H1 (cell line): ENCODE measurements at regions not wholly inside any gene's neighbourhood (a gene's known extent, or its start where the extent isn't known, plus 50 kb on each side); places are given as distances from the start of the nearest gene placed in this dataset.

Experiments used
- CTCF ChIA-PET: fragments of 300-600 bp; sonication (Branson Sonifier 250); formaldehyde crosslinking; loops from one replicate; lab custom pipeline; 2021; ENCODE audit not compliant: partially characterized antibody; lab: Charles Lee
- POLR2A ChIA-PET: fragments of 300-600 bp; sonication (Branson Sonifier 250); formaldehyde crosslinking; loops from one replicate; lab custom pipeline; 2021; ENCODE audit warnings: inconsistent platforms; ENCODE audit not compliant: partially characterized antibody; lab: Charles Lee
- DNase-seq, 2 experiments: peaks; one replicate each; pipeline versions ENCODE4 v3.0.0 to v3.0.0-alpha.2; 2010 to 2022; ENCODE audit warnings: low spot score in 2 of 2, low read depth in 1 of 2, mixed read lengths in 1 of 2
- FAIRE-seq: peaks from 2 replicates; lab custom pipeline; 2011; peaks lifted over from hg19 to GRCh38; lab: Jason Lieb, UNC
- H2AFZ ChIP-seq: 2 replicates; pipeline ENCODE4 v1.8.1; 2012; ENCODE audit warnings: low read length, inconsistent platforms
- H2AK5ac ChIP-seq: 2 replicates; pipeline ENCODE4 v1.6.1; 2013; ENCODE audit warnings: low read depth, low read length
- H2BK120ac ChIP-seq: replicated peaks from 2 replicates; pipeline ENCODE3; 2013; ENCODE audit warnings: low read depth, low read length, inconsistent platforms
- H2BK12ac ChIP-seq: 2 replicates; pipeline ENCODE4 v1.6.1; 2013; ENCODE audit warnings: low read depth, low read length
- H2BK15ac ChIP-seq: 2 replicates; pipeline ENCODE4 v1.6.1; 2013; ENCODE audit warnings: low read length
- H2BK20ac ChIP-seq: 2 replicates; pipeline ENCODE4 v1.6.1; 2013; ENCODE audit warnings: low read length
- H2BK5ac ChIP-seq: 2 replicates; pipeline ENCODE4 v1.6.1; 2013; ENCODE audit warnings: low read depth, low read length
- H3K14ac ChIP-seq: 2 replicates; pipeline ENCODE4 v1.6.1; 2013; ENCODE audit warnings: inconsistent platforms; ENCODE audit not compliant: insufficient read length
- H3K18ac ChIP-seq: 2 replicates; pipeline ENCODE4 v1.6.1; 2013; ENCODE audit warnings: low read length; ENCODE audit errors: extremely low read depth
- H3K23ac ChIP-seq: 2 replicates; pipeline ENCODE4 v1.6.1; 2013; ENCODE audit warnings: inconsistent platforms; ENCODE audit not compliant: insufficient read length
- H3K23me2 ChIP-seq: 2 replicates; pipeline ENCODE4 v1.6.1; 2013; ENCODE audit warnings: low read depth, low read length
- H3K27ac ChIP-seq: 2 replicates; pipeline ENCODE4 v1.6.1; 2011; ENCODE audit warnings: low read depth, low read length, inconsistent platforms
- H3K27me3 ChIP-seq, 4 experiments: replicated peaks in 1 of 4; 1 replicate in 1 of 4; 2 replicates in 3 of 4; pipeline versions ENCODE4 v1.6.1 to v1.8.1; 2011 to 2013; ENCODE audit warnings: low read length in 3 of 4, mild to moderate bottlenecking in 3 of 4, inconsistent platforms in 2 of 4, mixed read lengths in 2 of 4, moderate library complexity in 1 of 4; ENCODE audit not compliant: control insufficient read depth in 3 of 4, insufficient read depth in 3 of 4; ENCODE audit errors: extremely low read depth in 1 of 4
- H3K36me3 ChIP-seq, 4 experiments: 2 replicates each; pipeline versions ENCODE4 v1.6.1 to v1.8.1; 2011 to 2013; ENCODE audit warnings: mild to moderate bottlenecking in 4 of 4, low read length in 3 of 4, moderate library complexity in 2 of 4, control low read depth in 1 of 4, inconsistent platforms in 1 of 4; ENCODE audit not compliant: insufficient read depth in 4 of 4, control insufficient read depth in 2 of 4
- H3K4ac ChIP-seq: replicated peaks from 2 replicates; pipeline ENCODE3; 2013; ENCODE audit warnings: low read length, low read depth, mixed read lengths, inconsistent platforms; ENCODE audit not compliant: insufficient read length
- H3K4me1 ChIP-seq, 4 experiments: replicated peaks in 1 of 4; 1 replicate in 1 of 4; 2 replicates in 3 of 4; pipeline versions ENCODE4 v1.6.1 to v1.8.1; 2011 to 2013; ENCODE audit warnings: low read length in 3 of 4, inconsistent platforms in 2 of 4, mixed read lengths in 1 of 4; ENCODE audit not compliant: insufficient read depth in 4 of 4, control insufficient read depth in 3 of 4
- H3K4me2 ChIP-seq, 2 experiments: 2 replicates each; pipeline versions ENCODE4 v1.6.1 to v1.8.1; 2011 to 2013; ENCODE audit warnings: low read depth in 2 of 2, low read length in 2 of 2, control low read depth in 1 of 2, inconsistent platforms in 1 of 2, mild to moderate bottlenecking in 1 of 2; ENCODE audit not compliant: insufficient read depth in 1 of 2
- H3K4me3 ChIP-seq, 4 experiments: fragments of 200-600, 300-600 bp in 1 of 4; sonication (generic), shearing (Covaris generic), sonication (Bioruptor Twin) in 1 of 4; 2 replicates each; pipeline versions ENCODE4 v1.5.1 to v1.8.1; 2011 to 2016; ENCODE audit warnings: low read length in 4 of 4, low read depth in 3 of 4, control low read depth in 2 of 4, inconsistent platforms in 2 of 4, mild to moderate bottlenecking in 2 of 4, mixed read lengths in 1 of 4, moderate library complexity in 1 of 4; ENCODE audit not compliant: insufficient read depth in 2 of 4; ENCODE audit errors: extremely low read depth in 1 of 4
- H3K56ac ChIP-seq: replicated peaks from 2 replicates; pipeline ENCODE3; 2013; ENCODE audit warnings: low read depth, mild to moderate bottlenecking, mixed read lengths, low read length, inconsistent platforms; ENCODE audit not compliant: insufficient read length
- H3K79me1 ChIP-seq: 2 replicates; pipeline ENCODE4 v1.6.1; 2013; ENCODE audit warnings: low read depth, low read length, control low read depth
- H3K79me2 ChIP-seq, 2 experiments: 2 replicates each; pipeline versions ENCODE4 v1.6.1 to v1.8.1; 2012 to 2013; ENCODE audit warnings: low read length in 2 of 2, mild to moderate bottlenecking in 2 of 2, inconsistent platforms in 1 of 2; ENCODE audit not compliant: insufficient read depth in 2 of 2, control insufficient read depth in 1 of 2
- H3K9ac ChIP-seq, 4 experiments: replicated peaks in 1 of 4; 1 replicate in 1 of 4; 2 replicates in 3 of 4; pipeline versions ENCODE4 v1.6.1 to v1.8.1; 2011 to 2013; ENCODE audit warnings: low read depth in 3 of 4, low read length in 3 of 4, control low read depth in 2 of 4, mild to moderate bottlenecking in 2 of 4, moderate library complexity in 2 of 4, inconsistent platforms in 1 of 4; ENCODE audit errors: extremely low read depth in 1 of 4
- H3K9me3 ChIP-seq, 2 experiments: 2 replicates each; pipeline versions ENCODE4 v1.6.1 to v1.8.1; 2012 to 2013; ENCODE audit warnings: mild to moderate bottlenecking in 2 of 2, moderate library complexity in 2 of 2, control low read depth in 1 of 2, inconsistent platforms in 1 of 2, low read depth in 1 of 2, low read length in 1 of 2, mixed read lengths in 1 of 2; ENCODE audit not compliant: insufficient read depth in 2 of 2
- H4K20me1 ChIP-seq, 2 experiments: replicated peaks in 1 of 2; 2 replicates each; pipeline versions ENCODE3 to v1.8.1; 2011 to 2013; ENCODE audit warnings: inconsistent platforms in 2 of 2, low read length in 2 of 2, mild to moderate bottlenecking in 1 of 2; ENCODE audit not compliant: insufficient read depth in 2 of 2, control insufficient read depth in 1 of 2
- H4K5ac ChIP-seq: 2 replicates; pipeline ENCODE4 v1.6.1; 2013; ENCODE audit warnings: low read length, low read depth, mixed read lengths, inconsistent platforms; ENCODE audit not compliant: insufficient read length
- H4K8ac ChIP-seq: 2 replicates; pipeline ENCODE4 v1.8.0; 2013; ENCODE audit warnings: mild to moderate bottlenecking, moderate library complexity, low read length, inconsistent platforms; ENCODE audit not compliant: insufficient read depth; ENCODE audit errors: extremely low read depth
- H4K91ac ChIP-seq: replicated peaks from 2 replicates; pipeline ENCODE3; 2013; ENCODE audit warnings: low read length, mixed read lengths, inconsistent platforms; ENCODE audit not compliant: insufficient read length
- ASH2L ChIP-seq: fragments of 200-600, 300-600 bp; sonication (generic); IDR thresholded peaks from one replicate; pipeline ENCODE4 v1.7.1; 2017; ENCODE audit warnings: low read length
- ATF2 ChIP-seq: IDR thresholded peaks from 2 replicates; pipeline ENCODE4 v1.6.1; 2012; ENCODE audit warnings: low read length, inconsistent platforms
- CBX5 ChIP-seq: fragments of 300-800, 300-1000 bp; sonication (generic); IDR thresholded peaks from 2 replicates; pipeline ENCODE4 v1.7.1; 2016; ENCODE audit warnings: antibody characterized with exemption, low read length, low read depth
- CBX8 ChIP-seq: fragments of 300-800, 300-1000 bp; sonication (generic); IDR thresholded peaks from 2 replicates; pipeline ENCODE4 v1.7.1; 2016; ENCODE audit warnings: low read depth, low read length, borderline replicate concordance
- GTF2F1 ChIP-seq: IDR thresholded peaks from 2 replicates; pipeline ENCODE4 v1.6.1; 2012; ENCODE audit warnings: low read depth, low read length, improper control_type of control experiment, borderline replicate concordance
- JUN ChIP-seq: IDR thresholded peaks from 2 replicates; pipeline ENCODE4 v1.6.1; 2011; ENCODE audit warnings: low read depth, mild to moderate bottlenecking, improper control_type of control experiment, low read length
- KDM1A ChIP-seq: fragments of 200-600, 300-600 bp; sonication (generic); IDR thresholded peaks from 2 replicates; pipeline ENCODE4 v1.7.1; 2016; ENCODE audit warnings: mild to moderate bottlenecking, low read length, borderline replicate concordance
- SIRT6 ChIP-seq: IDR thresholded peaks from one replicate; pipeline ENCODE4 v1.7.1; 2012; ENCODE audit warnings: low read length, inconsistent platforms
- TCF12 ChIP-seq: IDR thresholded peaks from 2 replicates; pipeline ENCODE4 v1.6.1; 2011; ENCODE audit warnings: low read depth, mild to moderate bottlenecking, low read length
- TEAD4 ChIP-seq: IDR thresholded peaks from 2 replicates; pipeline ENCODE4 v1.6.1; 2012; ENCODE audit warnings: low read depth, low read length, inconsistent platforms, mixed read lengths
- WGBS, 2 experiments: shearing (Covaris generic) in 1 of 2; methylation state at CpG; one replicate each; pipeline versions ENCODE4 v1.1.6 to v1.1.7; 2013 to 2015; ENCODE audit warnings: low lambda C conversion rate in 2 of 2, mixed read lengths in 2 of 2, inconsistent platforms in 1 of 2, low coverage in 1 of 2, missing lambda C conversion rate in 1 of 2; ENCODE audit not compliant: insufficient replicate concordance in 2 of 2, insufficient coverage in 1 of 2, insufficient read length in 1 of 2; ENCODE audit errors: extremely low coverage in 1 of 2, missing lambda C conversion rate in 1 of 2; 5-methylcytosine and 5-hydroxymethylcytosine counted together

GRCh38 chr2:7694076-7694985, 777.1 kb downstream of the RNF144A start:
- H2BK12ac ChIP-seq: no peak overlapping the region; the same call in 1 of the 2 replicates
- no peak overlapping the region for H3K56ac ChIP-seq
- H3K4me1 ChIP-seq: no peaks in the 10 kb centered on the region; a peak in 1 of 7 replicates
- H3K14ac ChIP-seq: no peak overlapping the region
- ChIA-PET POLR2A (interaction anchor here (0.6 kb wide), 1 partner anchor 131 kb away, joined by 3 read pairs; no protein-coding TSS in a partner anchor), CTCF (interaction anchor here (1.0 to 1.9 kb wide), 4 partner anchors 20 to 159 kb away, joined by 3 to 9 read pairs (median 3); no protein-coding TSS in a partner anchor)
- H3K18ac ChIP-seq: no peak overlapping the region
- DNase-seq (no peak), FAIRE-seq (no peak)
- H3K23me2 ChIP-seq: no peaks in the 10 kb centered on the region; the same call in 1 of the 2 replicates
- peak overlapping the region; percentile 48; the same call in 1 of the 2 replicates for H2BK15ac ChIP-seq
- H3K23ac ChIP-seq: no peak overlapping the region
- no peaks in the 10 kb centered on the region for H3K79me1 ChIP-seq
- no peak overlapping the region for H2AK5ac ChIP-seq
- H2BK5ac ChIP-seq: no peak overlapping the region
- 86% methylated on average over 12 of the region's 12 CpGs; no CpG with 5 or more reads in 1 of the 2 experiments for WGBS, 2 experiments
- no peak overlapping the region for H3K4me3 ChIP-seq
- H3K9me3 ChIP-seq: no peaks in the 10 kb centered on the region
- no peaks in the 10 kb centered on the region for H4K20me1 ChIP-seq
- no peak overlapping the region for H3K4me2 ChIP-seq
- H3K36me3 ChIP-seq: no peaks in the 10 kb centered on the region
- no peaks in the 10 kb centered on the region for H3K79me2 ChIP-seq
- no peak overlapping the region for H3K27ac ChIP-seq
- H4K8ac ChIP-seq: no peak overlapping the region
- no peak overlapping the region for H3K4ac ChIP-seq
- H3K9ac ChIP-seq: no peak overlapping the region; a peak in 1 of 7 replicates
- H2AFZ ChIP-seq: peak overlapping the region; percentile 39; the same call in 1 of the 2 replicates
- H2BK120ac ChIP-seq: no peak overlapping the region
- no peak overlapping the region for H2BK20ac ChIP-seq
- no peaks in the 10 kb centered on the region; a peak in 1 of 7 replicates for H3K27me3 ChIP-seq
- H4K5ac ChIP-seq: no peak overlapping the region
- H4K91ac ChIP-seq: no peak overlapping the region
- TF ChIP-seq ATF2: no peak
- TF ChIP-seq CBX5: no peak
- no peak for TF ChIP-seq SIRT6
- no peak for TF ChIP-seq TEAD4
- TF ChIP-seq CBX8: no peak
- TF ChIP-seq KDM1A: no peak
- no peak for TF ChIP-seq TCF12
- no peak for TF ChIP-seq JUN
- TF ChIP-seq GTF2F1: no peak
- no peak for TF ChIP-seq ASH2L
